ENCODE measurements at regions not wholly inside any gene's neighbourhood (a gene's known extent, or its start where the extent isn't known, plus 50 kb on each side); places are given as distances from the start of the nearest gene placed in this dataset.

GRCh38 chr11:37571246-37571645, 973.2 kb upstream of the RAG2 start:
- Histone ChIP-seq H3K4me2 (ENCODE audit: insufficient read depth, insufficient read length, low read length) (no peak overlapping the region), H2BK12ac (ENCODE audit: insufficient read length, low read depth, low read length) (no peak overlapping the region), H2AFZ (ENCODE audit: low read length) (no peak overlapping the region), H3K4me1 (ENCODE audit: insufficient read depth, low read length) (no peaks in the 10 kb centered on the region), H4K91ac (ENCODE audit: insufficient read length, low read depth, low read length) (no peak overlapping the region), H4K20me1 (ENCODE audit: control insufficient read depth, insufficient read depth, insufficient read length) (no peaks in the 10 kb centered on the region), H3K9me3 (ENCODE audit: control insufficient read depth, low read depth, low read length) (no peaks in the 10 kb centered on the region), H3K79me2 (ENCODE audit: insufficient read depth, low read length) (no peaks in the 10 kb centered on the region), H2BK20ac (ENCODE audit: low read depth, low read length, poor library complexity, severe bottlenecking) (no peak overlapping the region), H3K14ac (ENCODE audit: insufficient read depth, low read length) (no peak overlapping the region), H4K8ac (replicated peaks; ENCODE audit: insufficient read length, low read depth, low read length) (no peak overlapping the region), H3K27me3 (ENCODE audit: insufficient read depth, low read length) (no peaks in the 10 kb centered on the region), H3K56ac (ENCODE audit: insufficient read length, low read depth, low read length) (no peak overlapping the region), H3K23me2 (ENCODE audit: insufficient read length, low read depth, low read length, poor library complexity, severe bottlenecking) (no peaks in the 10 kb centered on the region), H3K9ac (ENCODE audit: extremely low read depth, insufficient read length, low read length) (no peak overlapping the region), H3K23ac (ENCODE audit: insufficient read length, low read depth, low read length) (no peak overlapping the region), H4K5ac (ENCODE audit: insufficient read length, low read depth, low read length) (no peak overlapping the region), H2BK5ac (ENCODE audit: insufficient read length, low read length) (no peak overlapping the region), H3K27ac (ENCODE audit: insufficient read length, low read depth, low read length) (no peak overlapping the region), H3T11ph (ENCODE audit: low read length) (no peak overlapping the region), H3K79me1 (ENCODE audit: insufficient read depth, low read depth, low read length, poor library complexity, severe bottlenecking) (no peaks in the 10 kb centered on the region), H2BK15ac (ENCODE audit: low read depth, low read length) (no peak overlapping the region), H2BK120ac (ENCODE audit: low read depth, low read length, poor library complexity, severe bottlenecking) (no peak overlapping the region), H2AK5ac (ENCODE audit: insufficient read length, low read length) (no peak overlapping the region), H3K18ac (ENCODE audit: insufficient read length, low read depth, low read length) (no peak overlapping the region), H3K4ac (ENCODE audit: low read depth, low read length) (no peak overlapping the region)
- no CpG with 5 or more reads among the region's 2 CpGs for WGBS (ENCODE audit: extremely low coverage, insufficient read length, low lambda C conversion rate)
- TF ChIP-seq CTCF (conservative IDR thresholded peaks at IDR 0.05), result no peak
- no peak overlapping the region for H3K4me3 Mint-ChIP-seq
- peaks cover 0 to 4% (median 0%) of the 10 kb centered on the region in 3 experiments; a peak in 1 of 7 replicates for H3K36me3 Mint-ChIP-seq (ENCODE audit: insufficient read depth in 1 of 3, low read depth in 3 of 3)
- H3K27me3 Mint-ChIP-seq (ENCODE audit: low read depth), result no peaks in the 10 kb centered on the region
- no peak overlapping the region for H3K27ac Mint-ChIP-seq
- DNase-seq, result no peak
- H3K9me3 Mint-ChIP-seq, result 0 out of 5 replicates have a peak, but pooled peaks cover 0 to 3% of the 10 kb centered on the region in 2 experiments
- 0 out of 4 replicates have a peak, but pooled peaks cover 0 to 4% of the 10 kb centered on the region in 2 experiments for H3K4me1 Mint-ChIP-seq
